ENCODE measurements at regions not wholly inside any gene's neighbourhood (a gene's known extent, or its start where the extent isn't known, plus 50 kb on each side); places are given as distances from the start of the nearest gene placed in this dataset.

DNA sequence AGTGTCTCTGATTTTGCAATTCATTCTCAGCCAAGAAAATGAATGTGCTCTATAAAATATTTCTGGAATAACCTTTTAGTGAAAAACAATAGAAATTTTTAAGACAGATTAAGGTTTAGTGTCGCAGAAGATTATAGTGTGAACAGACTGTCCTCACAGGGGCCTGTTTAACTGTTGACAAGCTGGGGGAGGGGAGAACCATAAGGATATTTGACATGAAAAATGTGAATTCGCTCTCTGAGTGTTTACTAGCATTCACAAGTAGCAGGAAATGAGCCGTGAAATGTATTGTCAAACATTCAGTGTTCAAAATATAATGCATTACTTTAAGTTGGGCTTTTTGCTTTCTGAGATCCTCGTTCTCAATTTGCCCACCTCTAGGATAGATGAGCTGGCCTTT, 134.8 kb upstream of the TSHZ2 start:
- Histone ChIP-seq H3K36me3 (no peaks in the 10 kb centered on the region), H3K27me3 (replicated peaks in 1 of 7) (no peaks in the 10 kb centered on the region), H3K4me3 (no peak overlapping the region), H3K4me1 (no peaks in the 10 kb centered on the region), H3K9me3 (no peaks in the 10 kb centered on the region), H3K27ac (no peak overlapping the region)
- no peak for TF ChIP-seq POLR2AphosphoS5 (IDR thresholded peaks at IDR 0.05)
- no peak for TF ChIP-seq POLR2A (IDR thresholded peaks at IDR 0.05)
- TF ChIP-seq CTCF (IDR thresholded peaks at IDR 0.05 in 8 of 11, conservative IDR thresholded peaks at IDR 0.05 in 3 of 11): no peak
- DNase-seq: no peak
- 54 to 60% (median 55%) methylated on average over 4 of the region's 4 CpGs for WGBS, 5 donors
- intact Hi-C loops (cut with DNase I; ENCODE audit: low total_unique reads): no loop called here

- Histone ChIP-seq H3K4me1 (no peaks in the 10 kb centered on the region), H3K9me3 (peaks cover 0 to 18% (median 6%) of the 10 kb centered on the region in 8 donors), H3K27me3 (replicated peaks in 1 of 7) (no peaks in the 10 kb centered on the region), H3K27ac (no peak overlapping the region), H3K36me3 (no peaks in the 10 kb centered on the region), H3K4me3 (no peak overlapping the region)
- DNase-seq: no peak
- WGBS, 5 donors: 84 to 97% (median 86%) methylated on average over 2 of the region's 2 CpGs
- intact Hi-C loops (cut with DNase I; ENCODE audit: low total_unique reads): no loop called here
- TF ChIP-seq POLR2AphosphoS5 (IDR thresholded peaks at IDR 0.05): no peak
Observed at GRCh38 chr20:52833901-52834300, 138.3 kb upstream of the TSHZ2 start.

- Histone ChIP-seq H3K9me3 (peaks cover 0 to 19% (median 7%) of the 10 kb centered on the region in 8 donors), H3K27ac (no peak overlapping the region), H3K27me3 (replicated peaks in 1 of 7) (no peaks in the 10 kb centered on the region), H3K4me3 (no peak overlapping the region), H3K4me1 (no peaks in the 10 kb centered on the region), H3K36me3 (no peaks in the 10 kb centered on the region)
- no peak for TF ChIP-seq CTCF (IDR thresholded peaks at IDR 0.05 in 8 of 11, conservative IDR thresholded peaks at IDR 0.05 in 3 of 11)
- DNase-seq: no peak
- WGBS, 5 donors: 89 to 98% (median 91%) methylated on average over 4 of the region's 4 CpGs
- intact Hi-C loops (cut with DNase I; ENCODE audit: low total_unique reads): no loop called here
Observed at GRCh38 chr20:52832151-52832774, 139.9 kb upstream of the TSHZ2 start.

DNA sequence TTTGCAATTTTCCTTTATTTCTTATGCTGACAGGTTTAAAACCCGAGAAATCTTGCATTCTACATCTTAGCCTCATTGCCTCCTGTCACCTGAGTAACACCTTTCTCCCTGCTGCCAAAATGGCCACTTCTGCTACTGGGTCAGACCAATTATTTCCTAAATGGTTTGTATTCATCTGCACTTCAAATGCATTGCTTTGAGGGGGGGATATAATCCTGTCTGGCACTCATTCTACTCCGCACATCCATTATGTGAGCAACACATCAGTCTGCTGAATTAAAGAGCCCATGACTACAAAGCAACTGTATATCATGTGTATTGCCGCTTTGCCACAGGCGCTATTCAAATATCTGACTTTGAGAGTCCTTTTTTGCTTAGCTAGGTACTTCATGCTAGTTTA, 141.6 kb upstream of the TSHZ2 start:
- 89 to 91% (median 91%) methylated on average over 4 of the region's 4 CpGs for WGBS, 5 donors
- intact Hi-C loops (cut with DNase I; ENCODE audit: low total_unique reads): no loop called here
- no peak overlapping the region for H3K4me3 ChIP-seq
- no peaks in the 10 kb centered on the region for H3K27me3 ChIP-seq (replicated peaks in 1 of 7)
- H3K36me3 ChIP-seq: no peaks in the 10 kb centered on the region
- no peak for DNase-seq
- H3K4me1 ChIP-seq: no peaks in the 10 kb centered on the region
- no peak overlapping the region for H3K27ac ChIP-seq
- peaks cover 0 to 27% (median 11%) of the 10 kb centered on the region in 8 donors for H3K9me3 ChIP-seq
- no peak for TF ChIP-seq POLR2A (IDR thresholded peaks at IDR 0.05)
- TF ChIP-seq CTCF (IDR thresholded peaks at IDR 0.05 in 8 of 11, conservative IDR thresholded peaks at IDR 0.05 in 3 of 11): no peak
- no peak for TF ChIP-seq POLR2AphosphoS5 (IDR thresholded peaks at IDR 0.05)

DNA sequence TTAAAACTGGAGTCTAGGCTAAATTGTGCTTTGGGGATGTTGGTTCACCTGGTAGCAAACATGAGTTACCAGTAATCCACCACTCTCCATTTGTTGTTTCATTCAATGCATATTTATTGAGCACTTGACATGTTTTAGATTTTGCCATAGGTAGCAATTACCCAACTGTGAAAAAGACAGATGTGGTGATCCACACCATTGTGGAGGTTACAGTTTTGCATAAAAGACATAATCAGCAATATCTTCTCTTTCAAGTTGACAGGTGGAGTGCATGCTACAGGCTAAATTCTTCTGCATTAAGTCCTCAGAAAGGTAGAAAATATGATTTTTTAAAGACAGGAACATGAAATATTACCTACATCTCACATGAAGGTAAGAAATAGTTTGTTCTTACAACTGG, 143.0 kb upstream of the TSHZ2 start:
- no peak for DNase-seq
- Histone ChIP-seq H3K36me3 (no peaks in the 10 kb centered on the region), H3K4me3 (no peak overlapping the region), H3K9me3 (peaks cover 0 to 27% (median 11%) of the 10 kb centered on the region in 8 donors), H3K27ac (no peak overlapping the region), H3K4me1 (no peaks in the 10 kb centered on the region), H3K27me3 (replicated peaks in 1 of 7) (no peaks in the 10 kb centered on the region)
- no peak for TF ChIP-seq CTCF (IDR thresholded peaks at IDR 0.05 in 8 of 11, conservative IDR thresholded peaks at IDR 0.05 in 3 of 11)
- no peak for TF ChIP-seq POLR2A (IDR thresholded peaks at IDR 0.05)
- TF ChIP-seq POLR2AphosphoS5 (IDR thresholded peaks at IDR 0.05): no peak
- intact Hi-C loops (cut with DNase I; ENCODE audit: low total_unique reads): no loop called here

All from spleen (tissue), 11 donors.